Tibial artery (tissue), 4 donors: ENCODE measurements at regions not wholly inside any gene's neighbourhood (a gene's known extent, or its start where the extent isn't known, plus 50 kb on each side); places are given as distances from the start of the nearest gene placed in this dataset.

Source experiments
- DNase-seq, 2 donors: peaks; one replicate each; pipeline ENCODE4 v3.0.0-alpha.2; 2019
- H3K27ac ChIP-seq, 2 donors: fragments of 200-600 bp; sonication (generic) in 1 of 2; 1 replicate in 1 of 2; 2 replicates in 1 of 2; pipeline ENCODE4 v1.5.1; 2018 to 2019; ENCODE audit warnings: mild to moderate bottlenecking in 1 of 2
- H3K27me3 ChIP-seq, 2 donors: fragments of 200-600 bp; sonication (generic) in 1 of 2; one replicate each; pipeline versions ENCODE4 v1.5.1 to v1.6.0; 2016 to 2019
- H3K36me3 ChIP-seq, 3 donors: fragments of 200-600 bp; sonication (generic) in 2 of 3; one replicate each; pipeline ENCODE4 v1.5.1; 2016 to 2019; ENCODE audit warnings: mild to moderate bottlenecking in 2 of 3
- H3K4me1 ChIP-seq, 4 donors: fragments of 200-600 bp; sonication (generic) in 2 of 4; 1 replicate in 3 of 4; 2 replicates in 1 of 4; pipeline ENCODE4 v1.5.1; 2016 to 2019
- H3K4me3 ChIP-seq, 2 donors: fragments of 200-600 bp; sonication (generic) in 1 of 2; 1 replicate in 1 of 2; 2 replicates in 1 of 2; pipeline ENCODE4 v1.5.1; 2018 to 2019; ENCODE audit warnings: mild to moderate bottlenecking in 2 of 2
- H3K9me3 ChIP-seq, 3 donors: fragments of 200-600 bp; sonication (generic) in 1 of 3; one replicate each; pipeline ENCODE4 v1.5.1; 2016 to 2019
- intact Hi-C: fragments of 100-400 bp; cut with DNase I; formaldehyde crosslinking; loops from one replicate; pipeline ENCODE4 v1.15.0; 2023; ENCODE audit warnings: low total_unique reads
- TF ChIP-seq, protein P1 (sequence below), 2 experiments: fragments of 200-600 bp in 1 of 2; fragments of 450-650 bp in 1 of 2; IDR thresholded peaks; one replicate each; pipeline ENCODE4 v1.5.1; 2017 to 2019; ENCODE audit warnings: antibody characterized with exemption in 2 of 2, mild to moderate bottlenecking in 1 of 2, moderate library complexity in 1 of 2

DNA sequence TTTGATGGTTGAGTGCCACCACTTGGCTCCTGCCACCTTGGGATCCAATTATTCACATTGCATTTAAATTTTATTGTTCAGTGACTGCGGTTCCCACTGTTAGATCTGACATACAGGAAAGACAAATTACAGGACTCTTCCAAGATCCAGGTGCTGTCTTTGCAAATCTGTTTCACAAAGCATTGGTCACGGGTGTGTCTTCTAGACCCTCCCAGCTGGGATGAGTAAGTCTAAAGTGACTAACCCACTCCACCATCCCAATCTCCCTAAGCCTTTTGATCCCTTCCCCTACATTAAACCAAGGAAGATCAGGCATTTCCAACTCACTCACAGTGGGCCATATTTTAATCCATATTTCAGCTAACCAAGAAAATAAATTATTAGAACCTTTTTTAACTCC is 1016.3 kb upstream of the CTNND2 start:
- intact Hi-C loops = no loop called here
- Histone ChIP-seq H3K4me3 (no peak overlapping the region), H3K4me1 (no peaks in the 10 kb centered on the region), H3K27ac (no peak overlapping the region), H3K36me3 (no peaks in the 10 kb centered on the region), H3K27me3 (no peaks in the 10 kb centered on the region), H3K9me3 (no peaks in the 10 kb centered on the region)
- TF ChIP-seq, protein P1, sequence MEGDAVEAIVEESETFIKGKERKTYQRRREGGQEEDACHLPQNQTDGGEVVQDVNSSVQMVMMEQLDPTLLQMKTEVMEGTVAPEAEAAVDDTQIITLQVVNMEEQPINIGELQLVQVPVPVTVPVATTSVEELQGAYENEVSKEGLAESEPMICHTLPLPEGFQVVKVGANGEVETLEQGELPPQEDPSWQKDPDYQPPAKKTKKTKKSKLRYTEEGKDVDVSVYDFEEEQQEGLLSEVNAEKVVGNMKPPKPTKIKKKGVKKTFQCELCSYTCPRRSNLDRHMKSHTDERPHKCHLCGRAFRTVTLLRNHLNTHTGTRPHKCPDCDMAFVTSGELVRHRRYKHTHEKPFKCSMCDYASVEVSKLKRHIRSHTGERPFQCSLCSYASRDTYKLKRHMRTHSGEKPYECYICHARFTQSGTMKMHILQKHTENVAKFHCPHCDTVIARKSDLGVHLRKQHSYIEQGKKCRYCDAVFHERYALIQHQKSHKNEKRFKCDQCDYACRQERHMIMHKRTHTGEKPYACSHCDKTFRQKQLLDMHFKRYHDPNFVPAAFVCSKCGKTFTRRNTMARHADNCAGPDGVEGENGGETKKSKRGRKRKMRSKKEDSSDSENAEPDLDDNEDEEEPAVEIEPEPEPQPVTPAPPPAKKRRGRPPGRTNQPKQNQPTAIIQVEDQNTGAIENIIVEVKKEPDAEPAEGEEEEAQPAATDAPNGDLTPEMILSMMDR (IDR thresholded peaks at IDR 0.05) = no peak
- no peak for DNase-seq

- H3K36me3 ChIP-seq = no peaks in the 10 kb centered on the region
- intact Hi-C loops = no loop called here
- no peak overlapping the region for H3K4me3 ChIP-seq
- no peaks in the 10 kb centered on the region for H3K4me1 ChIP-seq
- H3K9me3 ChIP-seq = no peaks in the 10 kb centered on the region
- TF ChIP-seq, protein P1 (IDR thresholded peaks at IDR 0.05) = no peak
- no peak for DNase-seq
- H3K27me3 ChIP-seq = no peaks in the 10 kb centered on the region
- no peak overlapping the region for H3K27ac ChIP-seq
These were observed 1006.9 kb upstream of the CTNND2 start for GRCh38 chr5:12911156-12911555.

DNA sequence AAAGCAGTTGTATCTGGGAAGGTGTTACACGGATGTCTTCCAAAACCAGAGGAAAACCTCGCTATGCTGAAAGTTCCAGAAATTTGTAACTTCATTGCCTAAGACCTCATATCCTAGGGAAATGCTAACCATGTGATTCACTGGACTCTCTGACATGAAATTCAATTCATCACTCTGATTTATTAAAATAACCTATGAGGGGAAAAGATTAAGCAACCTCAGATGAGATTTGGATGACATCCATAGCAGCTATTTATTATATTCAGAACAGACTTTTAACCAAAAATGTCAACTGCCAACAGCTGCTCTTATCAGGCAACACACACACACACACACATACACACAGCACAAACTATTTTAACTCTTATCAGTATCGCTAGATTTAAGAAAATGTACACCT is 1006.4 kb upstream of the CTNND2 start:
- H3K4me1 ChIP-seq = no peaks in the 10 kb centered on the region
- H3K36me3 ChIP-seq = no peaks in the 10 kb centered on the region
- TF ChIP-seq, protein P1 (IDR thresholded peaks at IDR 0.05) = no peak
- DNase-seq = no peak
- no peak overlapping the region for H3K4me3 ChIP-seq
- no peaks in the 10 kb centered on the region for H3K9me3 ChIP-seq
- no peak overlapping the region for H3K27ac ChIP-seq
- H3K27me3 ChIP-seq = no peaks in the 10 kb centered on the region
- intact Hi-C loops = no loop called here

GRCh38 chr5:12902611-12903010 is 998.4 kb upstream of the CTNND2 start:
- no peaks in the 10 kb centered on the region for H3K36me3 ChIP-seq
- intact Hi-C loops = no loop called here
- no peak overlapping the region for H3K27ac ChIP-seq
- no peak overlapping the region for H3K4me3 ChIP-seq
- no peaks in the 10 kb centered on the region for H3K27me3 ChIP-seq
- H3K4me1 ChIP-seq = no peaks in the 10 kb centered on the region
- no peak for DNase-seq
- TF ChIP-seq, protein P1 (IDR thresholded peaks at IDR 0.05) = no peak
- no peaks in the 10 kb centered on the region for H3K9me3 ChIP-seq

GRCh38 chr5:12901696-12902095 is 997.5 kb upstream of the CTNND2 start:
- Histone ChIP-seq H3K36me3 (no peaks in the 10 kb centered on the region), H3K4me3 (no peak overlapping the region), H3K9me3 (no peaks in the 10 kb centered on the region), H3K4me1 (no peaks in the 10 kb centered on the region), H3K27ac (no peak overlapping the region), H3K27me3 (no peaks in the 10 kb centered on the region)
- intact Hi-C loops = no loop called here
- TF ChIP-seq, protein P1 (IDR thresholded peaks at IDR 0.05) = no peak
- DNase-seq = no peak

- no peak for DNase-seq
- Histone ChIP-seq H3K36me3 (no peaks in the 10 kb centered on the region), H3K4me3 (no peak overlapping the region), H3K9me3 (no peaks in the 10 kb centered on the region), H3K27ac (no peak overlapping the region), H3K4me1 (no peaks in the 10 kb centered on the region), H3K27me3 (no peaks in the 10 kb centered on the region)
- TF ChIP-seq, protein P1 (IDR thresholded peaks at IDR 0.05) = no peak
- intact Hi-C loops = no loop called here
These were observed 991.8 kb upstream of the CTNND2 start for GRCh38 chr5:12896086-12896485.
